Heart left ventricle (tissue), 13 donors: ENCODE measurements at regions not wholly inside any gene's neighbourhood (a gene's known extent, or its start where the extent isn't known, plus 50 kb on each side); places are given as distances from the start of the nearest gene placed in this dataset.

Source experiments
- POLR2A ChIP-seq, 2 donors: fragments of 450-650 bp; IDR thresholded peaks; one replicate each; pipeline ENCODE4 v1.6.1; 2017; ENCODE audit warnings: antibody characterized with exemption in 2 of 2, mild to moderate bottlenecking in 2 of 2, moderate library complexity in 2 of 2
- TF ChIP-seq, protein P1 (sequence below), 12 donors: fragments of 200-600 bp; sonication (generic) in 4 of 12; IDR thresholded peaks; one replicate each; pipeline versions ENCODE4 v1.5.0 to v1.8.0; 2018 to 2022; ENCODE audit warnings: antibody characterized with exemption in 12 of 12, mild to moderate bottlenecking in 5 of 12
- donor health status: ischemic (EF 13 %, LVEDD 7.1; RV severe dilation, severe dysfunction).
- donor health status: DM: no; HTN: yes; CAD: no.
- donor health status: DM: no; HTN: no; CAD: no.
- donor health status: ischemic (EF 25% LVEDD 6.9; RV normal size, moderate dysfunction).
- donor health status: ischemic (EF 25% LVEDD 5.7; RV mildly dilated, moderate dysfunction).
- donor health status: ischemic (EF 35%, LVEDD 5.7; RV mildly dilated, moderate dysfunction).
- donor health status: nonischemic (EF 11% LVEDD 7.7; RV severe dilation, severe dysfunction).
- donor health status: DM: yes; HTN: yes; CAD: no.
- donor health status: PGD.
- donor health status: ischemic (EF 29% LVEDD 5.4; RV normal size, mild dysfunction).
- donor health status: nonischemic (EF 23%, LVEDD 6.1; RV moderate dilation, normal function).

DNA sequence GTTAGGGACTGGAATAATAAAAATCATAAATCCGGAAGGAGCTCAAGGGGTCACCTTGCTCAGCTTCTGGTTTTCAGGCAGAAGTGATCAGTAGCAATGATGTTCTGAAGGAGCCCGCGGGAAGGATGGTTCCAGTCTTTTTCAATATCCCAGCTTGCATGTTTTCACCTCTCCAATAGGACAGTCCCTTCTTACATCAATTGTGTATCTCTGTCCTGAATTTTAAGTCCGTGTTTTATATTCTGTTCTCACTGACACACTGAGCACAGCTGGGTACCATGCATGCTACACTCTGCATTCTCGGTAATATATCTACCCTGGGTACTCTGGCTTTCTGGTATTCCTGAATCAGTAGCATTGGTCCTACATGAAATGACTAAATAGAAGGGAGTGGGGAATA is 55.2 kb upstream of the SLC35B4 start:
- TF ChIP-seq, protein P1, sequence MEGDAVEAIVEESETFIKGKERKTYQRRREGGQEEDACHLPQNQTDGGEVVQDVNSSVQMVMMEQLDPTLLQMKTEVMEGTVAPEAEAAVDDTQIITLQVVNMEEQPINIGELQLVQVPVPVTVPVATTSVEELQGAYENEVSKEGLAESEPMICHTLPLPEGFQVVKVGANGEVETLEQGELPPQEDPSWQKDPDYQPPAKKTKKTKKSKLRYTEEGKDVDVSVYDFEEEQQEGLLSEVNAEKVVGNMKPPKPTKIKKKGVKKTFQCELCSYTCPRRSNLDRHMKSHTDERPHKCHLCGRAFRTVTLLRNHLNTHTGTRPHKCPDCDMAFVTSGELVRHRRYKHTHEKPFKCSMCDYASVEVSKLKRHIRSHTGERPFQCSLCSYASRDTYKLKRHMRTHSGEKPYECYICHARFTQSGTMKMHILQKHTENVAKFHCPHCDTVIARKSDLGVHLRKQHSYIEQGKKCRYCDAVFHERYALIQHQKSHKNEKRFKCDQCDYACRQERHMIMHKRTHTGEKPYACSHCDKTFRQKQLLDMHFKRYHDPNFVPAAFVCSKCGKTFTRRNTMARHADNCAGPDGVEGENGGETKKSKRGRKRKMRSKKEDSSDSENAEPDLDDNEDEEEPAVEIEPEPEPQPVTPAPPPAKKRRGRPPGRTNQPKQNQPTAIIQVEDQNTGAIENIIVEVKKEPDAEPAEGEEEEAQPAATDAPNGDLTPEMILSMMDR (IDR thresholded peaks at IDR 0.05) = no peak
- no peak for TF ChIP-seq POLR2A (IDR thresholded peaks at IDR 0.05)
